Activated CD8-positive, alpha-beta T cell treated with anti-CD3 and anti-CD28 coated beads for 36 hours (primary cell): ENCODE measurements at regions not wholly inside any gene's neighbourhood (a gene's known extent, or its start where the extent isn't known, plus 50 kb on each side); places are given as distances from the start of the nearest gene placed in this dataset.

Source experiments
- ATAC-seq: fragments of 200-7000 bp; cut with Tn5 transposase; one replicate; pipeline ENCODE4 v1.10.0; 2021; ENCODE audit warnings: mild to moderate bottlenecking, moderate library complexity
- CTCF ChIA-PET: fragments of 350-600 bp; sonication (Branson Sonifier 250); formaldehyde crosslinking; loops from one replicate; lab custom pipeline; 2021; ENCODE audit warnings: antibody characterized with exemption; lab: Charles Lee
- POLR2A ChIA-PET: fragments of 350-600 bp; sonication (Branson Sonifier 250); formaldehyde crosslinking; loops from one replicate; lab custom pipeline; 2021; ENCODE audit warnings: antibody characterized with exemption; lab: Charles Lee
- DNase-seq: peaks from one replicate; pipeline ENCODE4 v3.0.0-alpha.2; 2020
- H3K27ac Mint-ChIP-seq: one replicate; pipeline ENCODE4 v1.8.0; 2021; ENCODE audit warnings: mild to moderate bottlenecking, mixed read lengths
- H3K27me3 Mint-ChIP-seq: one replicate; pipeline ENCODE4 v1.8.0; 2021; ENCODE audit warnings: mixed read lengths
- H3K36me3 Mint-ChIP-seq: one replicate; pipeline ENCODE4 v1.8.0; 2021; ENCODE audit warnings: low read depth, mixed read lengths
- H3K4me1 Mint-ChIP-seq: one replicate; pipeline ENCODE4 v1.8.0; 2021; ENCODE audit warnings: low read depth, mixed read lengths
- H3K4me3 Mint-ChIP-seq: one replicate; pipeline ENCODE4 v1.8.0; 2021; ENCODE audit warnings: mild to moderate bottlenecking, moderate library complexity, mixed read lengths
- H3K9me3 Mint-ChIP-seq: one replicate; pipeline ENCODE4 v1.8.0; 2021; ENCODE audit warnings: mixed read lengths
- intact Hi-C: fragments of 100-400 bp; cut with micrococcal nuclease; formaldehyde crosslinking; loops from one replicate; pipeline ENCODE4 v1.10.0; 2022
- TF ChIP-seq, protein P1 (sequence below): fragments of 200-600 bp; IDR thresholded peaks from one replicate; pipeline ENCODE4 v1.8.0; 2022; ENCODE audit warnings: antibody characterized with exemption, mild to moderate bottlenecking

GRCh38 chr4:181951265-181951664 is 291.9 kb upstream of the TENM3 start:
- H3K36me3 Mint-ChIP-seq, result no peaks in the 10 kb centered on the region
- H3K4me1 Mint-ChIP-seq, result no peaks in the 10 kb centered on the region
- ChIA-PET CTCF (no interaction called here), POLR2A (no interaction called here)
- no peak overlapping the region for H3K27ac Mint-ChIP-seq
- no peaks in the 10 kb centered on the region for H3K9me3 Mint-ChIP-seq
- intact Hi-C loops, result no loop called here
- ATAC-seq, result no peak
- no peak overlapping the region for H3K4me3 Mint-ChIP-seq
- no peaks in the 10 kb centered on the region for H3K27me3 Mint-ChIP-seq
- TF ChIP-seq, protein P1, sequence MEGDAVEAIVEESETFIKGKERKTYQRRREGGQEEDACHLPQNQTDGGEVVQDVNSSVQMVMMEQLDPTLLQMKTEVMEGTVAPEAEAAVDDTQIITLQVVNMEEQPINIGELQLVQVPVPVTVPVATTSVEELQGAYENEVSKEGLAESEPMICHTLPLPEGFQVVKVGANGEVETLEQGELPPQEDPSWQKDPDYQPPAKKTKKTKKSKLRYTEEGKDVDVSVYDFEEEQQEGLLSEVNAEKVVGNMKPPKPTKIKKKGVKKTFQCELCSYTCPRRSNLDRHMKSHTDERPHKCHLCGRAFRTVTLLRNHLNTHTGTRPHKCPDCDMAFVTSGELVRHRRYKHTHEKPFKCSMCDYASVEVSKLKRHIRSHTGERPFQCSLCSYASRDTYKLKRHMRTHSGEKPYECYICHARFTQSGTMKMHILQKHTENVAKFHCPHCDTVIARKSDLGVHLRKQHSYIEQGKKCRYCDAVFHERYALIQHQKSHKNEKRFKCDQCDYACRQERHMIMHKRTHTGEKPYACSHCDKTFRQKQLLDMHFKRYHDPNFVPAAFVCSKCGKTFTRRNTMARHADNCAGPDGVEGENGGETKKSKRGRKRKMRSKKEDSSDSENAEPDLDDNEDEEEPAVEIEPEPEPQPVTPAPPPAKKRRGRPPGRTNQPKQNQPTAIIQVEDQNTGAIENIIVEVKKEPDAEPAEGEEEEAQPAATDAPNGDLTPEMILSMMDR, result no peak
- no peak for DNase-seq

GRCh38 chr4:181952478-181952877 is 290.7 kb upstream of the TENM3 start:
- no peaks in the 10 kb centered on the region for H3K36me3 Mint-ChIP-seq
- H3K4me3 Mint-ChIP-seq, result no peak overlapping the region
- DNase-seq (no peak), ATAC-seq (no peak)
- H3K9me3 Mint-ChIP-seq, result no peaks in the 10 kb centered on the region
- POLR2A ChIA-PET, result no interaction called here
- H3K4me1 Mint-ChIP-seq, result no peaks in the 10 kb centered on the region
- H3K27ac Mint-ChIP-seq, result no peak overlapping the region
- H3K27me3 Mint-ChIP-seq, result no peaks in the 10 kb centered on the region
- intact Hi-C loops, result no loop called here
- CTCF ChIA-PET, result no interaction called here
- TF ChIP-seq, protein P1, result no peak

- intact Hi-C loops, result no loop called here
- POLR2A ChIA-PET, result no interaction called here
- no peak for ATAC-seq
- CTCF ChIA-PET, result no interaction called here
- no peaks in the 10 kb centered on the region for H3K9me3 Mint-ChIP-seq
- H3K27me3 Mint-ChIP-seq, result no peaks in the 10 kb centered on the region
- TF ChIP-seq, protein P1, result no peak
- H3K36me3 Mint-ChIP-seq, result no peaks in the 10 kb centered on the region
- H3K4me3 Mint-ChIP-seq, result no peak overlapping the region
- DNase-seq, result no peak
- no peak overlapping the region for H3K27ac Mint-ChIP-seq
- no peaks in the 10 kb centered on the region for H3K4me1 Mint-ChIP-seq
Measured at GRCh38 chr4:181956512-181956911, 286.7 kb upstream of the TENM3 start.

DNA sequence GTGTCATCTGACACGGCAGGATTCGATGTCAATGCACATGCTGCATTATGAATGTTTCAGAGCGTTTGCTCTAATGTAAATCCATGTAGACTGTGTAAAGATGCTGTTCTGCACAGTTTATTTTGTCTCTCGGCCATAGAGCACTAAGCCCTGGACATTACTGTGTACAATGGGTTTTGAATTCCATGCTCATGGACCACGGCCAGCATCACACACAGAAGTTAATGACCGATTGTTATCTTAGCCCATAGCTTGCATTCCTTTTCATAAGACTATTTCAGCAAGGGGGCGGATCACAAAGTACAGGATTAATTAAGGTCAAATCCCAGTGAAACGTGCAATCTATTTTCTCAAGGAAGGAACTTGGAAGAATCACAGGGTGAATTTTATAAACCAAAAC is 286.1 kb upstream of the TENM3 start:
- TF ChIP-seq, protein P1, result no peak
- Mint-ChIP-seq H3K36me3 (no peaks in the 10 kb centered on the region), H3K27ac (no peak overlapping the region), H3K4me3 (no peak overlapping the region), H3K27me3 (no peaks in the 10 kb centered on the region), H3K4me1 (no peaks in the 10 kb centered on the region), H3K9me3 (no peaks in the 10 kb centered on the region)
- CTCF ChIA-PET, result no interaction called here
- ATAC-seq (no peak), DNase-seq (no peak)
- POLR2A ChIA-PET, result no interaction called here
- intact Hi-C loops, result no loop called here

- TF ChIP-seq, protein P1, result no peak
- Mint-ChIP-seq H3K27ac (no peak overlapping the region), H3K9me3 (no peaks in the 10 kb centered on the region), H3K36me3 (no peaks in the 10 kb centered on the region), H3K4me1 (no peaks in the 10 kb centered on the region), H3K27me3 (no peaks in the 10 kb centered on the region), H3K4me3 (no peak overlapping the region)
- DNase-seq (no peak), ATAC-seq (no peak)
- ChIA-PET CTCF (no interaction called here), POLR2A (no interaction called here)
- intact Hi-C loops, result no loop called here
Measured at GRCh38 chr4:181958446-181958845, 284.8 kb upstream of the TENM3 start.
